H1 (cell line): ENCODE measurements at regions not wholly inside any gene's neighbourhood (a gene's known extent, or its start where the extent isn't known, plus 50 kb on each side); places are given as distances from the start of the nearest gene placed in this dataset.

Experiments
- CTCF ChIA-PET: fragments of 300-600 bp; sonication (Branson Sonifier 250); formaldehyde crosslinking; loops from one replicate; lab custom pipeline; 2021; ENCODE audit not compliant: partially characterized antibody; lab: Charles Lee
- POLR2A ChIA-PET: fragments of 300-600 bp; sonication (Branson Sonifier 250); formaldehyde crosslinking; loops from one replicate; lab custom pipeline; 2021; ENCODE audit warnings: inconsistent platforms; ENCODE audit not compliant: partially characterized antibody; lab: Charles Lee
- DNase-seq, 2 experiments: peaks; one replicate each; pipeline versions ENCODE4 v3.0.0 to v3.0.0-alpha.2; 2010 to 2022; ENCODE audit warnings: low spot score in 2 of 2, low read depth in 1 of 2, mixed read lengths in 1 of 2
- FAIRE-seq: peaks from 2 replicates; lab custom pipeline; 2011; peaks lifted over from hg19 to GRCh38; lab: Jason Lieb, UNC
- H2AFZ ChIP-seq: 2 replicates; pipeline ENCODE4 v1.8.1; 2012; ENCODE audit warnings: low read length, inconsistent platforms
- H2AK5ac ChIP-seq: 2 replicates; pipeline ENCODE4 v1.6.1; 2013; ENCODE audit warnings: low read depth, low read length
- H2BK120ac ChIP-seq: replicated peaks from 2 replicates; pipeline ENCODE3; 2013; ENCODE audit warnings: low read depth, low read length, inconsistent platforms
- H2BK12ac ChIP-seq: 2 replicates; pipeline ENCODE4 v1.6.1; 2013; ENCODE audit warnings: low read depth, low read length
- H2BK15ac ChIP-seq: 2 replicates; pipeline ENCODE4 v1.6.1; 2013; ENCODE audit warnings: low read length
- H2BK20ac ChIP-seq: 2 replicates; pipeline ENCODE4 v1.6.1; 2013; ENCODE audit warnings: low read length
- H2BK5ac ChIP-seq: 2 replicates; pipeline ENCODE4 v1.6.1; 2013; ENCODE audit warnings: low read depth, low read length
- H3K14ac ChIP-seq: 2 replicates; pipeline ENCODE4 v1.6.1; 2013; ENCODE audit warnings: inconsistent platforms; ENCODE audit not compliant: insufficient read length
- H3K18ac ChIP-seq: 2 replicates; pipeline ENCODE4 v1.6.1; 2013; ENCODE audit warnings: low read length; ENCODE audit errors: extremely low read depth
- H3K23ac ChIP-seq: 2 replicates; pipeline ENCODE4 v1.6.1; 2013; ENCODE audit warnings: inconsistent platforms; ENCODE audit not compliant: insufficient read length
- H3K23me2 ChIP-seq: 2 replicates; pipeline ENCODE4 v1.6.1; 2013; ENCODE audit warnings: low read depth, low read length
- H3K27ac ChIP-seq: 2 replicates; pipeline ENCODE4 v1.6.1; 2011; ENCODE audit warnings: low read depth, low read length, inconsistent platforms
- H3K27me3 ChIP-seq, 4 experiments: replicated peaks in 1 of 4; 1 replicate in 1 of 4; 2 replicates in 3 of 4; pipeline versions ENCODE4 v1.6.1 to v1.8.1; 2011 to 2013; ENCODE audit warnings: low read length in 3 of 4, mild to moderate bottlenecking in 3 of 4, inconsistent platforms in 2 of 4, mixed read lengths in 2 of 4, moderate library complexity in 1 of 4; ENCODE audit not compliant: control insufficient read depth in 3 of 4, insufficient read depth in 3 of 4; ENCODE audit errors: extremely low read depth in 1 of 4
- H3K36me3 ChIP-seq, 4 experiments: 2 replicates each; pipeline versions ENCODE4 v1.6.1 to v1.8.1; 2011 to 2013; ENCODE audit warnings: mild to moderate bottlenecking in 4 of 4, low read length in 3 of 4, moderate library complexity in 2 of 4, control low read depth in 1 of 4, inconsistent platforms in 1 of 4; ENCODE audit not compliant: insufficient read depth in 4 of 4, control insufficient read depth in 2 of 4
- H3K4ac ChIP-seq: replicated peaks from 2 replicates; pipeline ENCODE3; 2013; ENCODE audit warnings: low read length, low read depth, mixed read lengths, inconsistent platforms; ENCODE audit not compliant: insufficient read length
- H3K4me1 ChIP-seq, 4 experiments: replicated peaks in 1 of 4; 1 replicate in 1 of 4; 2 replicates in 3 of 4; pipeline versions ENCODE4 v1.6.1 to v1.8.1; 2011 to 2013; ENCODE audit warnings: low read length in 3 of 4, inconsistent platforms in 2 of 4, mixed read lengths in 1 of 4; ENCODE audit not compliant: insufficient read depth in 4 of 4, control insufficient read depth in 3 of 4
- H3K4me2 ChIP-seq, 2 experiments: 2 replicates each; pipeline versions ENCODE4 v1.6.1 to v1.8.1; 2011 to 2013; ENCODE audit warnings: low read depth in 2 of 2, low read length in 2 of 2, control low read depth in 1 of 2, inconsistent platforms in 1 of 2, mild to moderate bottlenecking in 1 of 2; ENCODE audit not compliant: insufficient read depth in 1 of 2
- H3K4me3 ChIP-seq, 4 experiments: fragments of 200-600, 300-600 bp in 1 of 4; sonication (generic), shearing (Covaris generic), sonication (Bioruptor Twin) in 1 of 4; 2 replicates each; pipeline versions ENCODE4 v1.5.1 to v1.8.1; 2011 to 2016; ENCODE audit warnings: low read length in 4 of 4, low read depth in 3 of 4, control low read depth in 2 of 4, inconsistent platforms in 2 of 4, mild to moderate bottlenecking in 2 of 4, mixed read lengths in 1 of 4, moderate library complexity in 1 of 4; ENCODE audit not compliant: insufficient read depth in 2 of 4; ENCODE audit errors: extremely low read depth in 1 of 4
- H3K56ac ChIP-seq: replicated peaks from 2 replicates; pipeline ENCODE3; 2013; ENCODE audit warnings: low read depth, mild to moderate bottlenecking, mixed read lengths, low read length, inconsistent platforms; ENCODE audit not compliant: insufficient read length
- H3K79me1 ChIP-seq: 2 replicates; pipeline ENCODE4 v1.6.1; 2013; ENCODE audit warnings: low read depth, low read length, control low read depth
- H3K79me2 ChIP-seq, 2 experiments: 2 replicates each; pipeline versions ENCODE4 v1.6.1 to v1.8.1; 2012 to 2013; ENCODE audit warnings: low read length in 2 of 2, mild to moderate bottlenecking in 2 of 2, inconsistent platforms in 1 of 2; ENCODE audit not compliant: insufficient read depth in 2 of 2, control insufficient read depth in 1 of 2
- H3K9ac ChIP-seq, 4 experiments: replicated peaks in 1 of 4; 1 replicate in 1 of 4; 2 replicates in 3 of 4; pipeline versions ENCODE4 v1.6.1 to v1.8.1; 2011 to 2013; ENCODE audit warnings: low read depth in 3 of 4, low read length in 3 of 4, control low read depth in 2 of 4, mild to moderate bottlenecking in 2 of 4, moderate library complexity in 2 of 4, inconsistent platforms in 1 of 4; ENCODE audit errors: extremely low read depth in 1 of 4
- H3K9me3 ChIP-seq, 2 experiments: 2 replicates each; pipeline versions ENCODE4 v1.6.1 to v1.8.1; 2012 to 2013; ENCODE audit warnings: mild to moderate bottlenecking in 2 of 2, moderate library complexity in 2 of 2, control low read depth in 1 of 2, inconsistent platforms in 1 of 2, low read depth in 1 of 2, low read length in 1 of 2, mixed read lengths in 1 of 2; ENCODE audit not compliant: insufficient read depth in 2 of 2
- H4K20me1 ChIP-seq, 2 experiments: replicated peaks in 1 of 2; 2 replicates each; pipeline versions ENCODE3 to v1.8.1; 2011 to 2013; ENCODE audit warnings: inconsistent platforms in 2 of 2, low read length in 2 of 2, mild to moderate bottlenecking in 1 of 2; ENCODE audit not compliant: insufficient read depth in 2 of 2, control insufficient read depth in 1 of 2
- H4K5ac ChIP-seq: 2 replicates; pipeline ENCODE4 v1.6.1; 2013; ENCODE audit warnings: low read length, low read depth, mixed read lengths, inconsistent platforms; ENCODE audit not compliant: insufficient read length
- H4K8ac ChIP-seq: 2 replicates; pipeline ENCODE4 v1.8.0; 2013; ENCODE audit warnings: mild to moderate bottlenecking, moderate library complexity, low read length, inconsistent platforms; ENCODE audit not compliant: insufficient read depth; ENCODE audit errors: extremely low read depth
- H4K91ac ChIP-seq: replicated peaks from 2 replicates; pipeline ENCODE3; 2013; ENCODE audit warnings: low read length, mixed read lengths, inconsistent platforms; ENCODE audit not compliant: insufficient read length
- BCL11A ChIP-seq, 2 experiments: IDR thresholded peaks; one replicate each; pipeline ENCODE4 v1.6.1; 2011; ENCODE audit warnings: low read depth in 2 of 2, low read length in 2 of 2, mild to moderate bottlenecking in 2 of 2
- CBX5 ChIP-seq: fragments of 300-800, 300-1000 bp; sonication (generic); IDR thresholded peaks from 2 replicates; pipeline ENCODE4 v1.7.1; 2016; ENCODE audit warnings: antibody characterized with exemption, low read length, low read depth
- CBX8 ChIP-seq: fragments of 300-800, 300-1000 bp; sonication (generic); IDR thresholded peaks from 2 replicates; pipeline ENCODE4 v1.7.1; 2016; ENCODE audit warnings: low read depth, low read length, borderline replicate concordance
- CREB1 ChIP-seq: IDR thresholded peaks from 2 replicates; pipeline ENCODE4 v1.6.1; 2012; ENCODE audit warnings: inconsistent platforms
- EP300 ChIP-seq, 2 experiments: IDR thresholded peaks; 1 replicate in 1 of 2; 2 replicates in 1 of 2; pipeline ENCODE4 v1.6.1; 2011 to 2012; ENCODE audit warnings: low read depth in 2 of 2, low read length in 2 of 2, mild to moderate bottlenecking in 2 of 2, borderline replicate concordance in 1 of 2, inconsistent platforms in 1 of 2, moderate library complexity in 1 of 2
- FOSL1 ChIP-seq: IDR thresholded peaks from 2 replicates; pipeline ENCODE4 v1.6.1; 2011; ENCODE audit warnings: mild to moderate bottlenecking, low read depth, low read length, moderate library complexity; ENCODE audit not compliant: insufficient read depth
- KDM4A ChIP-seq: IDR thresholded peaks from one replicate; pipeline ENCODE4 v1.7.1; 2012; ENCODE audit warnings: low read depth, mild to moderate bottlenecking, moderate library complexity, low read length, inconsistent platforms; ENCODE audit not compliant: severe bottlenecking
- MAX ChIP-seq: IDR thresholded peaks from 2 replicates; pipeline ENCODE4 v1.6.1; 2012; ENCODE audit warnings: inconsistent platforms
- RBBP5 ChIP-seq: IDR thresholded peaks from 2 replicates; pipeline ENCODE4 v1.7.1; 2012; ENCODE audit warnings: low read depth, mild to moderate bottlenecking, inconsistent platforms, low read length, moderate library complexity, borderline replicate concordance
- SP4 ChIP-seq: IDR thresholded peaks from 2 replicates; pipeline ENCODE4 v1.6.1; 2012; ENCODE audit warnings: low read length, inconsistent platforms
- SRF ChIP-seq: IDR thresholded peaks from 2 replicates; pipeline ENCODE4 v1.6.1; 2011; ENCODE audit warnings: mild to moderate bottlenecking, low read depth, low read length, moderate library complexity
- TAF1 ChIP-seq: IDR thresholded peaks from 2 replicates; pipeline ENCODE4 v1.6.1; 2011; ENCODE audit warnings: mild to moderate bottlenecking, low read depth, low read length
- WGBS, 2 experiments: shearing (Covaris generic) in 1 of 2; methylation state at CpG; one replicate each; pipeline versions ENCODE4 v1.1.6 to v1.1.7; 2013 to 2015; ENCODE audit warnings: low lambda C conversion rate in 2 of 2, mixed read lengths in 2 of 2, inconsistent platforms in 1 of 2, low coverage in 1 of 2, missing lambda C conversion rate in 1 of 2; ENCODE audit not compliant: insufficient replicate concordance in 2 of 2, insufficient coverage in 1 of 2, insufficient read length in 1 of 2; ENCODE audit errors: extremely low coverage in 1 of 2, missing lambda C conversion rate in 1 of 2; 5-methylcytosine and 5-hydroxymethylcytosine counted together
- TF ChIP-seq, protein P1 (sequence below): IDR thresholded peaks from 2 replicates; pipeline ENCODE4 v1.6.1; 2012; ENCODE audit warnings: low read length, inconsistent platforms

GRCh38 chr2:181366675-181367175 lies 90.5 kb upstream of the ITGA4 start:
- H3K23me2 ChIP-seq, result no peaks in the 10 kb centered on the region
- no peak overlapping the region for H3K27ac ChIP-seq
- H3K4me2 ChIP-seq, result no peak overlapping the region
- no peaks in the 10 kb centered on the region for H3K9me3 ChIP-seq
- H4K8ac ChIP-seq, result no peak overlapping the region
- H2BK120ac ChIP-seq, result no peak overlapping the region
- H2BK12ac ChIP-seq, result no peak overlapping the region
- H3K56ac ChIP-seq, result no peak overlapping the region
- DNase-seq (no peak), FAIRE-seq (no peak)
- H3K4ac ChIP-seq, result no peak overlapping the region
- no peak overlapping the region for H3K23ac ChIP-seq
- no peak overlapping the region for H3K4me3 ChIP-seq
- H2BK15ac ChIP-seq, result no peak overlapping the region
- H3K36me3 ChIP-seq, result no peaks in the 10 kb centered on the region
- 89% methylated on average over 4 of the region's 4 CpGs; no CpG with 5 or more reads in 1 of the 2 experiments for WGBS, 2 experiments
- no peaks in the 10 kb centered on the region for H4K20me1 ChIP-seq
- ChIA-PET POLR2A (no interaction called here), CTCF (no interaction called here)
- no peak overlapping the region for H2BK20ac ChIP-seq
- no peaks in the 10 kb centered on the region for H3K79me1 ChIP-seq
- H3K27me3 ChIP-seq, result no peaks in the 10 kb centered on the region
- H2AFZ ChIP-seq, result no peak overlapping the region
- H4K91ac ChIP-seq, result no peak overlapping the region
- H2BK5ac ChIP-seq, result no peak overlapping the region
- H2AK5ac ChIP-seq, result no peak overlapping the region
- no peak overlapping the region for H3K9ac ChIP-seq
- no peaks in the 10 kb centered on the region for H3K79me2 ChIP-seq
- H3K4me1 ChIP-seq, result no peaks in the 10 kb centered on the region
- no peak overlapping the region for H4K5ac ChIP-seq
- no peak overlapping the region for H3K18ac ChIP-seq
- no peak overlapping the region for H3K14ac ChIP-seq
- TF ChIP-seq BCL11A (IDR thresholded peaks at IDR 0.05; ENCODE audit: low read depth in 2 of 2, low read length in 2 of 2), result no peak
- no peak for TF ChIP-seq SP4
- no peak for TF ChIP-seq KDM4A
- TF ChIP-seq CBX8, result no peak
- TF ChIP-seq TAF1, result no peak
- no peak for TF ChIP-seq FOSL1
- no peak for TF ChIP-seq MAX
- TF ChIP-seq SRF, result no peak
- TF ChIP-seq CBX5, result no peak
- TF ChIP-seq, protein P1, sequence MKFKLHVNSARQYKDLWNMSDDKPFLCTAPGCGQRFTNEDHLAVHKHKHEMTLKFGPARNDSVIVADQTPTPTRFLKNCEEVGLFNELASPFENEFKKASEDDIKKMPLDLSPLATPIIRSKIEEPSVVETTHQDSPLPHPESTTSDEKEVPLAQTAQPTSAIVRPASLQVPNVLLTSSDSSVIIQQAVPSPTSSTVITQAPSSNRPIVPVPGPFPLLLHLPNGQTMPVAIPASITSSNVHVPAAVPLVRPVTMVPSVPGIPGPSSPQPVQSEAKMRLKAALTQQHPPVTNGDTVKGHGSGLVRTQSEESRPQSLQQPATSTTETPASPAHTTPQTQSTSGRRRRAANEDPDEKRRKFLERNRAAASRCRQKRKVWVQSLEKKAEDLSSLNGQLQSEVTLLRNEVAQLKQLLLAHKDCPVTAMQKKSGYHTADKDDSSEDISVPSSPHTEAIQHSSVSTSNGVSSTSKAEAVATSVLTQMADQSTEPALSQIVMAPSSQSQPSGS, result no peak
- TF ChIP-seq EP300 (IDR thresholded peaks at IDR 0.05; ENCODE audit: borderline replicate concordance in 1 of 2, low read depth in 2 of 2, low read length in 2 of 2), result no peak
- no peak for TF ChIP-seq RBBP5
- TF ChIP-seq CREB1, result no peak
